ENCODE measurements at regions not wholly inside any gene's neighbourhood (a gene's known extent, or its start where the extent isn't known, plus 50 kb on each side); places are given as distances from the start of the nearest gene placed in this dataset.
"Not testable (repeated sequence)": the region's sequence is repeated elsewhere in the genome, so short reads cannot be mapped to it uniquely, and the experiment has no call there.

GRCh38 chr4:74505355-74505978 lies 60.5 kb downstream of the AREG start:
- ATAC-seq; DNase-seq (ENCODE audit: missing footprints); intact Hi-C loops (cut with DNase I): not testable (repeated sequence)

GRCh38 chr4:74509363-74509762 lies 64.4 kb downstream of the AREG start:
- ATAC-seq; intact Hi-C loops (cut with DNase I); DNase-seq (ENCODE audit: missing footprints): not testable (repeated sequence)

GRCh38 chr4:74516303-74516702 lies 71.4 kb downstream of the AREG start:
- ATAC-seq: no peak
- no peak for DNase-seq (ENCODE audit: missing footprints)
- intact Hi-C loops (cut with DNase I): no loop called here

- DNase-seq (ENCODE audit: missing footprints) (no peak), ATAC-seq (no peak)
- intact Hi-C loops (cut with DNase I): no loop called here
Observed at GRCh38 chr4:74517996-74518395, 73.1 kb downstream of the AREG start.

GRCh38 chr4:74522251-74522991 lies 77.5 kb downstream of the AREG start:
- DNase-seq (ENCODE audit: missing footprints): no peak
- ATAC-seq: no peak
- intact Hi-C loops (cut with DNase I): no loop called here

GRCh38 chr4:74523096-74523495 lies 78.2 kb downstream of the AREG start:
- DNase-seq (ENCODE audit: missing footprints): no peak
- intact Hi-C loops (cut with DNase I): no loop called here
- ATAC-seq: no peak

- no peak for ATAC-seq
- no peak for DNase-seq (ENCODE audit: missing footprints)
- intact Hi-C loops (cut with DNase I): no loop called here
Observed at GRCh38 chr4:74524985-74525384, 80.0 kb downstream of the AREG start.

GRCh38 chr4:74527049-74527448 lies 82.1 kb downstream of the AREG start:
- ATAC-seq (no peak), DNase-seq (ENCODE audit: missing footprints) (no peak)
- intact Hi-C loops (cut with DNase I): no loop called here

- DNase-seq (ENCODE audit: missing footprints): no peak
- no peak for ATAC-seq
- intact Hi-C loops (cut with DNase I): no loop called here
Observed at GRCh38 chr4:74528178-74528577, 83.2 kb downstream of the AREG start.

- ATAC-seq (no peak), DNase-seq (ENCODE audit: missing footprints) (no peak)
- intact Hi-C loops (cut with DNase I): no loop called here
Observed at GRCh38 chr4:74529284-74530041, 84.5 kb downstream of the AREG start.

- intact Hi-C loops (cut with DNase I): loop anchor here (2.0 kb wide), 2 partner anchors 87 to 153 kb away; partner anchors contain the start of gene AREG
- no peak for DNase-seq (ENCODE audit: missing footprints)
- ATAC-seq: peak; percentile 54
Observed at GRCh38 chr4:74531963-74532794, 87.2 kb downstream of the AREG start.

GRCh38 chr4:74534121-74534520 lies 89.2 kb downstream of the AREG start:
- intact Hi-C loops (cut with DNase I): no loop called here
- ATAC-seq: no peak

GRCh38 chr4:74534936-74535335 lies 90.0 kb downstream of the AREG start:
- intact Hi-C loops (cut with DNase I): no loop called here
- DNase-seq (ENCODE audit: missing footprints): no peak
- no peak for ATAC-seq

More at GRCh38 chr4:74534121-74534520, 89.2 kb downstream of the AREG start:
- no peak for DNase-seq (ENCODE audit: missing footprints)

GRCh38 chr4:74535512-74535911 lies 90.6 kb downstream of the AREG start:
- DNase-seq (ENCODE audit: missing footprints): no peak
- ATAC-seq: no peak
- intact Hi-C loops (cut with DNase I): no loop called here

- intact Hi-C loops (cut with DNase I): no loop called here
- ATAC-seq (no peak), DNase-seq (ENCODE audit: missing footprints) (no peak)
Observed at GRCh38 chr4:74536557-74536956, 91.6 kb downstream of the AREG start.

GRCh38 chr4:74537459-74537858 lies 92.5 kb downstream of the AREG start:
- intact Hi-C loops (cut with DNase I): no loop called here
- no peak for ATAC-seq
- DNase-seq (ENCODE audit: missing footprints): no peak

- ATAC-seq (no peak), DNase-seq (ENCODE audit: missing footprints) (no peak)
- intact Hi-C loops (cut with DNase I): no loop called here
Observed at GRCh38 chr4:74539044-74539790, 94.3 kb downstream of the AREG start.

- ATAC-seq (no peak), DNase-seq (ENCODE audit: missing footprints) (no peak)
- intact Hi-C loops (cut with DNase I): loop anchor here (5.0 kb wide), 1 partner anchor 82 kb away; no protein-coding TSS in a partner anchor
Observed at GRCh38 chr4:74540193-74540592, 95.3 kb downstream of the AREG start.
